Panc1 (cell line): ENCODE measurements at regions not wholly inside any gene's neighbourhood (a gene's known extent, or its start where the extent isn't known, plus 50 kb on each side); places are given as distances from the start of the nearest gene placed in this dataset.

Experiments
- ATAC-seq: fragments of 200-7000 bp; cut with Tn5 transposase; 2 replicates; pipeline ENCODE4 v1.9.1; 2020; ENCODE audit warnings: mild to moderate bottlenecking, moderate library complexity
- BruUV-seq: library from RNA; stranded (reverse); fragments of 400-500 nt; replicated peaks from 2 replicates; lab custom pipeline; 2021; lab: Mats Ljungman, UMichigan
- CTCF ChIA-PET: fragments of 300-600 bp; sonication (Branson Sonifier 250); formaldehyde crosslinking; loops from one replicate; lab custom pipeline; 2022; ENCODE audit warnings: antibody characterized with exemption; lab: Charles Lee
- POLR2A ChIA-PET: fragments of 300-600 bp; sonication (Branson Sonifier 250); formaldehyde crosslinking; loops from one replicate; lab custom pipeline; 2022; ENCODE audit warnings: antibody characterized with exemption; lab: Charles Lee
- DNase-seq: peaks from one replicate; pipeline ENCODE4 v3.0.0-alpha.2; 2010; ENCODE audit warnings: low read depth, low spot score
- H3K27ac ChIP-seq: 2 replicates; pipeline ENCODE4 v1.5.1; 2011; ENCODE audit warnings: mild to moderate bottlenecking, low read length, inconsistent platforms
- H3K27me3 ChIP-seq: fragments of 200-500 bp; sonication (Bioruptor generic); 2 replicates; pipeline ENCODE4 v1.6.0; 2014; ENCODE audit warnings: low read length, inconsistent platforms; ENCODE audit not compliant: control insufficient read depth, insufficient read depth
- H3K36me3 ChIP-seq: fragments of 200-500 bp; sonication (Bioruptor generic); 2 replicates; pipeline ENCODE4 v1.5.1; 2014; ENCODE audit warnings: inconsistent platforms, mild to moderate bottlenecking, low read length, moderate library complexity; ENCODE audit not compliant: control insufficient read depth, insufficient read depth
- H3K4me1 ChIP-seq: 2 replicates; pipeline ENCODE4 v1.5.1; 2011; ENCODE audit warnings: inconsistent platforms, mild to moderate bottlenecking, low read length, moderate library complexity; ENCODE audit not compliant: control insufficient read depth, insufficient read depth
- H3K4me3 ChIP-seq, 2 experiments: 2 replicates each; pipeline ENCODE4 v1.5.1; 2011 to 2012; ENCODE audit warnings: low read depth in 2 of 2, low read length in 2 of 2, mild to moderate bottlenecking in 2 of 2, inconsistent platforms in 1 of 2, moderate library complexity in 1 of 2
- H3K9me3 ChIP-seq: fragments of 200-500 bp; sonication (Bioruptor generic); 2 replicates; pipeline ENCODE4 v1.5.1; 2014; ENCODE audit warnings: low read depth, mild to moderate bottlenecking, inconsistent platforms, low read length, moderate library complexity; ENCODE audit not compliant: control insufficient read depth, insufficient read depth
- POLR2AphosphoS5 ChIP-seq: IDR thresholded peaks from 2 replicates; pipeline ENCODE4 v1.6.1; 2012; ENCODE audit warnings: mild to moderate bottlenecking, low read depth, low read length, moderate library complexity
- SIN3A ChIP-seq: IDR thresholded peaks from 2 replicates; pipeline ENCODE4 v1.6.1; 2012; ENCODE audit warnings: low read depth, mild to moderate bottlenecking, low read length, moderate library complexity, borderline replicate concordance; ENCODE audit not compliant: insufficient read depth
- TCF7L2 ChIP-seq: IDR thresholded peaks from 2 replicates; pipeline ENCODE4 v1.6.1; 2011; ENCODE audit warnings: mild to moderate bottlenecking, low read depth, low read length, inconsistent platforms
- in situ Hi-C: cut with HindIII; loops from 2 replicates; pipeline ENCODE4 v1.10.0; 2016; ENCODE audit warnings: low sequenced_read_pairs, low pct_unique_long_range_greater_than_20kb
- intact Hi-C: fragments of 100-400 bp; cut with micrococcal nuclease; formaldehyde crosslinking; loops from one replicate; pipeline ENCODE4 v1.10.0; 2022; ENCODE audit not compliant: unreplicated experiment
- TF ChIP-seq, protein P1 (sequence below), 2 experiments: IDR thresholded peaks; 2 replicates each; pipeline ENCODE4 v1.6.1; 2011 to 2012; ENCODE audit warnings: low read depth in 2 of 2, control low read depth in 1 of 2, low read length in 1 of 2, mild to moderate bottlenecking in 1 of 2, moderate library complexity in 1 of 2; ENCODE audit not compliant: insufficient read depth in 1 of 2
- TF ChIP-seq, protein P2 (sequence below): fragments of 450-650 bp; IDR thresholded peaks from 2 replicates; pipeline ENCODE4 v1.5.1; 2017; ENCODE audit warnings: mild to moderate bottlenecking

DNA sequence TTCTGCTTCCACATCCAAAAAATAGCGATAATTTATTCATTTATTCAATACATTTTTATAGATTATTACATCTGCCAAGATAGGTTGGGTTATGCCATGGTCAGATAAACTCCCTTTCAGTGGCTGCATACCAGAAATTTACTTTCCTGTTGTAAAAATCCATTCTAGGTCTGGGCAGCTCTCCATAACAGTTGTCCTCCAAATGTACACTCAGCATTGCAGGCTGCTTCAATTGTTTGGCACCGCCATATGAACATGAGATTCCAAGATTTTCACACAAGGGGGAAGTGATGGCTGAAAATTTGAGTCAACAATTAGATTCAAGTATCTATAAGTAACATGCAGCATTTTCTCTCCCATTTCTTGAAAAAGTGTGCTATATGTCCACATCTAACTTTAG, 568.7 kb downstream of the ETV1 start:
- no TSS peak for BruUV-seq
- Histone ChIP-seq H3K4me3 (no peak overlapping the region), H3K4me1 (no peaks in the 10 kb centered on the region), H3K27ac (no peak overlapping the region), H3K9me3 (peaks cover 29% of the 10 kb centered on the region), H3K36me3 (no peaks in the 10 kb centered on the region), H3K27me3 (no peaks in the 10 kb centered on the region)
- no peak for DNase-seq
- POLR2A ChIA-PET = no interaction called here
- ATAC-seq = no peak
- CTCF ChIA-PET = no interaction called here
- intact Hi-C loops (no loop called here), in situ Hi-C loops (no loop called here)
- TF ChIP-seq, protein P1, sequence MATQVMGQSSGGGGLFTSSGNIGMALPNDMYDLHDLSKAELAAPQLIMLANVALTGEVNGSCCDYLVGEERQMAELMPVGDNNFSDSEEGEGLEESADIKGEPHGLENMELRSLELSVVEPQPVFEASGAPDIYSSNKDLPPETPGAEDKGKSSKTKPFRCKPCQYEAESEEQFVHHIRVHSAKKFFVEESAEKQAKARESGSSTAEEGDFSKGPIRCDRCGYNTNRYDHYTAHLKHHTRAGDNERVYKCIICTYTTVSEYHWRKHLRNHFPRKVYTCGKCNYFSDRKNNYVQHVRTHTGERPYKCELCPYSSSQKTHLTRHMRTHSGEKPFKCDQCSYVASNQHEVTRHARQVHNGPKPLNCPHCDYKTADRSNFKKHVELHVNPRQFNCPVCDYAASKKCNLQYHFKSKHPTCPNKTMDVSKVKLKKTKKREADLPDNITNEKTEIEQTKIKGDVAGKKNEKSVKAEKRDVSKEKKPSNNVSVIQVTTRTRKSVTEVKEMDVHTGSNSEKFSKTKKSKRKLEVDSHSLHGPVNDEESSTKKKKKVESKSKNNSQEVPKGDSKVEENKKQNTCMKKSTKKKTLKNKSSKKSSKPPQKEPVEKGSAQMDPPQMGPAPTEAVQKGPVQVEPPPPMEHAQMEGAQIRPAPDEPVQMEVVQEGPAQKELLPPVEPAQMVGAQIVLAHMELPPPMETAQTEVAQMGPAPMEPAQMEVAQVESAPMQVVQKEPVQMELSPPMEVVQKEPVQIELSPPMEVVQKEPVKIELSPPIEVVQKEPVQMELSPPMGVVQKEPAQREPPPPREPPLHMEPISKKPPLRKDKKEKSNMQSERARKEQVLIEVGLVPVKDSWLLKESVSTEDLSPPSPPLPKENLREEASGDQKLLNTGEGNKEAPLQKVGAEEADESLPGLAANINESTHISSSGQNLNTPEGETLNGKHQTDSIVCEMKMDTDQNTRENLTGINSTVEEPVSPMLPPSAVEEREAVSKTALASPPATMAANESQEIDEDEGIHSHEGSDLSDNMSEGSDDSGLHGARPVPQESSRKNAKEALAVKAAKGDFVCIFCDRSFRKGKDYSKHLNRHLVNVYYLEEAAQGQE (IDR thresholded peaks at IDR 0.05; ENCODE audit: insufficient read depth in 1 of 2, low read depth in 2 of 2, low read length in 1 of 2) = no peak
- no peak for TF ChIP-seq POLR2AphosphoS5
- TF ChIP-seq, protein P2, sequence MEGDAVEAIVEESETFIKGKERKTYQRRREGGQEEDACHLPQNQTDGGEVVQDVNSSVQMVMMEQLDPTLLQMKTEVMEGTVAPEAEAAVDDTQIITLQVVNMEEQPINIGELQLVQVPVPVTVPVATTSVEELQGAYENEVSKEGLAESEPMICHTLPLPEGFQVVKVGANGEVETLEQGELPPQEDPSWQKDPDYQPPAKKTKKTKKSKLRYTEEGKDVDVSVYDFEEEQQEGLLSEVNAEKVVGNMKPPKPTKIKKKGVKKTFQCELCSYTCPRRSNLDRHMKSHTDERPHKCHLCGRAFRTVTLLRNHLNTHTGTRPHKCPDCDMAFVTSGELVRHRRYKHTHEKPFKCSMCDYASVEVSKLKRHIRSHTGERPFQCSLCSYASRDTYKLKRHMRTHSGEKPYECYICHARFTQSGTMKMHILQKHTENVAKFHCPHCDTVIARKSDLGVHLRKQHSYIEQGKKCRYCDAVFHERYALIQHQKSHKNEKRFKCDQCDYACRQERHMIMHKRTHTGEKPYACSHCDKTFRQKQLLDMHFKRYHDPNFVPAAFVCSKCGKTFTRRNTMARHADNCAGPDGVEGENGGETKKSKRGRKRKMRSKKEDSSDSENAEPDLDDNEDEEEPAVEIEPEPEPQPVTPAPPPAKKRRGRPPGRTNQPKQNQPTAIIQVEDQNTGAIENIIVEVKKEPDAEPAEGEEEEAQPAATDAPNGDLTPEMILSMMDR = no peak
- no peak for TF ChIP-seq TCF7L2
- no peak for TF ChIP-seq SIN3A

DNA sequence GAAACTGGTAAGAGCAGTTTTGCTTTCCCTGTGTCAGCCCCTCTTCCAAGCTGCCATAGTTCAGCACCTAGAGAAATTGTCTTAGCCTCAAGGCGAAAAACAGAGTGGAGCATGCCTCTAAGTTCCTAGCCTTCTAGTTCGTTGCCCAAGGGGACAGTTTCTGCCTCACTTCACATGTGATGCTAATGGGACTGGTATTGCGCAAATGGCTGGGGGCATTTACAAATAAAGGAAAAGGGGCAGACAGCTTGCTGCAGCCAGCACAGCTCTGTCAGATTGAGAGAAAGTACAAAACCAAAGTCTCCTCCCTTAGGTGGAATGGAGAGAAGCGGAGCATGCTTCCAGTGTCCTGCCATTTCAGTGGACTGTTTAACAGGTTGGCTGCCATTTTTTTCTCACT, 567.7 kb downstream of the ETV1 start:
- ChIA-PET POLR2A (no interaction called here), CTCF (no interaction called here)
- peaks cover 29% of the 10 kb centered on the region for H3K9me3 ChIP-seq
- in situ Hi-C loops = no loop called here
- H3K27ac ChIP-seq = no peak overlapping the region
- ATAC-seq (no peak), DNase-seq (no peak)
- intact Hi-C loops = no loop called here
- TF ChIP-seq, protein P1 (IDR thresholded peaks at IDR 0.05; ENCODE audit: insufficient read depth in 1 of 2, low read depth in 2 of 2, low read length in 1 of 2) = no peak
- TF ChIP-seq, protein P2 = no peak
- no peak for TF ChIP-seq SIN3A
- no peak for TF ChIP-seq TCF7L2
- no peak for TF ChIP-seq POLR2AphosphoS5
- H3K4me1 ChIP-seq = no peaks in the 10 kb centered on the region
- no peaks in the 10 kb centered on the region for H3K36me3 ChIP-seq
- H3K27me3 ChIP-seq = no peaks in the 10 kb centered on the region
- H3K4me3 ChIP-seq = no peak overlapping the region
- no TSS peak for BruUV-seq
